Loucy (cell line): ENCODE measurements at regions not wholly inside any gene's neighbourhood (a gene's known extent, or its start where the extent isn't known, plus 50 kb on each side); places are given as distances from the start of the nearest gene placed in this dataset.

Experiments used
- H2AFZ ChIP-seq: fragments of 200-600 bp; sonication (generic); 2 replicates; pipeline ENCODE4 v1.6.0; 2016; ENCODE audit warnings: antibody characterized with exemption, mild to moderate bottlenecking, low read length, moderate library complexity
- H3F3A ChIP-seq: fragments of 200-600 bp; 2 replicates; pipeline ENCODE4 v1.6.0; 2016; ENCODE audit warnings: antibody characterized with exemption, low read depth, mild to moderate bottlenecking
- H3K27me3 ChIP-seq: fragments of 200-600 bp; sonication (generic); 2 replicates; pipeline ENCODE4 v1.6.1; 2014; ENCODE audit warnings: low read length, mild to moderate bottlenecking; ENCODE audit not compliant: insufficient read depth, poor library complexity, severe bottlenecking
- H3K36me3 ChIP-seq: fragments of 200-600 bp; sonication (generic); 2 replicates; pipeline ENCODE4 v1.6.1; 2016; ENCODE audit warnings: low read length; ENCODE audit not compliant: insufficient read depth
- H3K4me1 ChIP-seq: fragments of 200-600 bp; sonication (generic); 2 replicates; pipeline ENCODE4 v1.5.1; 2014; ENCODE audit warnings: low read length, mild to moderate bottlenecking; ENCODE audit not compliant: insufficient read depth, poor library complexity, severe bottlenecking
- H3K4me2 ChIP-seq: fragments of 200-600 bp; sonication (generic); 2 replicates; pipeline ENCODE4 v1.6.0; 2014; ENCODE audit warnings: antibody characterized with exemption, low read length, low read depth, mild to moderate bottlenecking; ENCODE audit not compliant: poor library complexity, severe bottlenecking
- H3K4me3 ChIP-seq: fragments of 200-600 bp; sonication (generic); 2 replicates; pipeline ENCODE4 v1.5.1; 2014; ENCODE audit warnings: low read length, mild to moderate bottlenecking, mixed read lengths; ENCODE audit not compliant: poor library complexity, severe bottlenecking
- H3K79me2 ChIP-seq: fragments of 200-600 bp; sonication (generic); 2 replicates; pipeline ENCODE4 v1.6.1; 2014; ENCODE audit warnings: low read length; ENCODE audit not compliant: insufficient read depth
- H3K9ac ChIP-seq: fragments of 200-600 bp; sonication (generic); 2 replicates; pipeline ENCODE4 v1.6.0; 2014; ENCODE audit warnings: mild to moderate bottlenecking, low read depth, low read length, moderate library complexity; ENCODE audit not compliant: poor library complexity, severe bottlenecking
- H3K9me2 ChIP-seq: fragments of 200-600 bp; sonication (generic); replicated peaks from 2 replicates; pipeline ENCODE4 v1.6.1; 2016; ENCODE audit warnings: low read depth, low read length, mixed read lengths
- H3K9me3 ChIP-seq: fragments of 200-600 bp; sonication (generic); 2 replicates; pipeline ENCODE4 v1.6.1; 2014; ENCODE audit warnings: mild to moderate bottlenecking, antibody characterized with exemption, low read length, low read depth; ENCODE audit not compliant: insufficient read depth
- H4K20me1 ChIP-seq: fragments of 200-600 bp; sonication (generic); 2 replicates; pipeline ENCODE4 v1.6.0; 2014; ENCODE audit warnings: antibody characterized with exemption, low read length, mild to moderate bottlenecking; ENCODE audit not compliant: insufficient read depth, poor library complexity, severe bottlenecking
- EZH2phosphoT487 ChIP-seq: fragments of 200-600 bp; IDR thresholded peaks from 2 replicates; pipeline ENCODE4 v1.6.1; 2018; ENCODE audit warnings: antibody characterized with exemption, mild to moderate bottlenecking, moderate library complexity, borderline replicate concordance
- TF ChIP-seq, protein P1 (sequence below): fragments of 200-600 bp; sonication (generic); conservative IDR thresholded peaks from 2 replicates; pipeline ENCODE4 v1.5.1; 2014; ENCODE audit warnings: mild to moderate bottlenecking, antibody characterized with exemption, low read length

DNA sequence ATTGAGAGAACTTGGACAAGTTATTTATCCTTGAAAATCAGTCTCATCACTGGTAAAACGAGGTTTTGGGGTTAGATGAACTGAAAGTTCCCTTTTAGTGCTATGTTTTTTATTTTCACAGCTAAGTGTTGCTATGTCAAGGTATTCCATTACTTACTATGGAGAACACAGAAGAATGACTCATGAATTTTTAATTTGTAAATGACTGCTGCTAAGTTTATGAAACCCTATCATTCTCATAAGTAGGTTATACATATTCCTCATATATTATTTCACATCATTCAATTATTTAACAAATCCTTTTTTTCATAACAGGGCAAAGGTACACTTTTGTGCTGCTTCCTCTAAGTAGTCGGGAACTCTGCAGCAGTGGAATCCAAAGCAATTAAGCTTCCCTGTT, 52.2 kb upstream of the ATP1A1 start:
- no peaks in the 10 kb centered on the region for H3K27me3 ChIP-seq
- H3K4me2 ChIP-seq = no peak overlapping the region
- no peaks in the 10 kb centered on the region for H3K9me3 ChIP-seq
- no peaks in the 10 kb centered on the region for H3K36me3 ChIP-seq
- H3K79me2 ChIP-seq = no peaks in the 10 kb centered on the region
- no peaks in the 10 kb centered on the region for H3F3A ChIP-seq
- H3K4me3 ChIP-seq = no peak overlapping the region
- H3K9ac ChIP-seq = no peak overlapping the region
- TF ChIP-seq EZH2phosphoT487 = no peak
- TF ChIP-seq, protein P1, sequence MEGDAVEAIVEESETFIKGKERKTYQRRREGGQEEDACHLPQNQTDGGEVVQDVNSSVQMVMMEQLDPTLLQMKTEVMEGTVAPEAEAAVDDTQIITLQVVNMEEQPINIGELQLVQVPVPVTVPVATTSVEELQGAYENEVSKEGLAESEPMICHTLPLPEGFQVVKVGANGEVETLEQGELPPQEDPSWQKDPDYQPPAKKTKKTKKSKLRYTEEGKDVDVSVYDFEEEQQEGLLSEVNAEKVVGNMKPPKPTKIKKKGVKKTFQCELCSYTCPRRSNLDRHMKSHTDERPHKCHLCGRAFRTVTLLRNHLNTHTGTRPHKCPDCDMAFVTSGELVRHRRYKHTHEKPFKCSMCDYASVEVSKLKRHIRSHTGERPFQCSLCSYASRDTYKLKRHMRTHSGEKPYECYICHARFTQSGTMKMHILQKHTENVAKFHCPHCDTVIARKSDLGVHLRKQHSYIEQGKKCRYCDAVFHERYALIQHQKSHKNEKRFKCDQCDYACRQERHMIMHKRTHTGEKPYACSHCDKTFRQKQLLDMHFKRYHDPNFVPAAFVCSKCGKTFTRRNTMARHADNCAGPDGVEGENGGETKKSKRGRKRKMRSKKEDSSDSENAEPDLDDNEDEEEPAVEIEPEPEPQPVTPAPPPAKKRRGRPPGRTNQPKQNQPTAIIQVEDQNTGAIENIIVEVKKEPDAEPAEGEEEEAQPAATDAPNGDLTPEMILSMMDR = no peak
- no peaks in the 10 kb centered on the region for H4K20me1 ChIP-seq
- H2AFZ ChIP-seq = no peak overlapping the region
- H3K4me1 ChIP-seq = peaks cover 3% of the 10 kb centered on the region
- H3K9me2 ChIP-seq = no peaks in the 10 kb centered on the region

DNA sequence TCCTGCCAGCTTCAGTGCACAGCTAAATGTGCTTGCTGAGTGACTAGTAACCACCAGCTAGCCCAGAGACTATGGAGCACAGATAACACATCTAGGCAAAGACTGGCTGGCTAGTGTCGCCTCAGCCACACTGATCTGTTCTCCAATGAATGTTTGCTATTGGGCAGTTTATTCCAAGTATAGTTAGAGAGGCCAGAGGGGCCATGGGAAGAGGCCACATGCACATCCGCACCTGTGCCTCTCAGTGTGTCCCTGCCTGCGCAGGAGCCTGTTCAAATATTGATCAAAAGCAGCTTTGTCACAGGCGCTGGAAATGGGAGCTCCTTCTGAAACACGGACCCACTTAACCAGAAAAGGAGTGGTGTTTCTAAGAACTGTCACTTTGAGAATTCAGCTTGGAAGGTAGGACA, 51.3 kb upstream of the ATP1A1 start:
- Histone ChIP-seq H2AFZ (no peak overlapping the region), H3K4me1 (peaks cover 11% of the 10 kb centered on the region), H3K4me2 (no peak overlapping the region), H4K20me1 (no peaks in the 10 kb centered on the region), H3K79me2 (no peaks in the 10 kb centered on the region), H3K9ac (no peak overlapping the region), H3K36me3 (no peaks in the 10 kb centered on the region), H3K9me3 (no peaks in the 10 kb centered on the region), H3K4me3 (no peak overlapping the region), H3K27me3 (no peaks in the 10 kb centered on the region), H3F3A (no peaks in the 10 kb centered on the region), H3K9me2 (no peaks in the 10 kb centered on the region)
- TF ChIP-seq, protein P1 = no peak
- TF ChIP-seq EZH2phosphoT487 = no peak

DNA sequence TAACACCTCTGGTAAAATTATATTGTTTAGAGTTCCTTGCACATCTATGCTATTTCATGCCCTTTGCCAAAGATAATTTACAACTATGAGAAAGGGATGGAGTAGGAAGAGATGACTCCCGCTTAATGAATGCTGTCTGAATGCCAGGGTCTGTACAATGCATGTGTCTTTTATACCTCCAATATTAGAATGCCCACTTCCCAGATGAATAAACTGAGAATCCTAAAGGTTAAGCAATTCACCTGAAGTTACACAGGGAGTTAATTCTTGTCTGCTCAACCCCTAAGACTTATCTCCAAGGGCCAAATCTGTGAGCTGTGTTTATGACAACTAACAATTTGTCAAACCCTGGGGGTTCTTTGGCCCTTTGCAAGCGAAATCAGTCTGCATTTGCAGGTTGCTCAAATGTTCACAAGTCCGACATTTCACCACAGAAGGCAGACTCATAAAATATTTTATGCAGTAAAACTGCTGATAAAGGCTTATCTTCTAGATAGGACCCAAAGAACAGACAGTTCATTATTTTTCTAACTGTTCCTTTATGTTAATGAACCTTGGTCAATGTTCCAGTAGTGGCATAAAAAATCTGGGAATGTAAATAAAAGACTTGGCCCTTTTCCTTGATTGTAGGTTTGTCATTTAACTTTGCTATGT, 50.2 kb upstream of the ATP1A1 start:
- Histone ChIP-seq H3K9me3 (no peaks in the 10 kb centered on the region), H3K36me3 (no peaks in the 10 kb centered on the region), H3K9me2 (no peaks in the 10 kb centered on the region), H3F3A (no peaks in the 10 kb centered on the region), H3K4me1 (peaks cover 11% of the 10 kb centered on the region), H3K4me2 (no peak overlapping the region), H4K20me1 (no peaks in the 10 kb centered on the region), H2AFZ (no peak overlapping the region), H3K27me3 (no peaks in the 10 kb centered on the region), H3K4me3 (no peak overlapping the region), H3K9ac (no peak overlapping the region), H3K79me2 (no peaks in the 10 kb centered on the region)
- TF ChIP-seq EZH2phosphoT487 = no peak
- TF ChIP-seq, protein P1 = no peak
